ENCODE measurements at regions not wholly inside any gene's neighbourhood (a gene's known extent, or its start where the extent isn't known, plus 50 kb on each side); places are given as distances from the start of the nearest gene placed in this dataset.

DNA sequence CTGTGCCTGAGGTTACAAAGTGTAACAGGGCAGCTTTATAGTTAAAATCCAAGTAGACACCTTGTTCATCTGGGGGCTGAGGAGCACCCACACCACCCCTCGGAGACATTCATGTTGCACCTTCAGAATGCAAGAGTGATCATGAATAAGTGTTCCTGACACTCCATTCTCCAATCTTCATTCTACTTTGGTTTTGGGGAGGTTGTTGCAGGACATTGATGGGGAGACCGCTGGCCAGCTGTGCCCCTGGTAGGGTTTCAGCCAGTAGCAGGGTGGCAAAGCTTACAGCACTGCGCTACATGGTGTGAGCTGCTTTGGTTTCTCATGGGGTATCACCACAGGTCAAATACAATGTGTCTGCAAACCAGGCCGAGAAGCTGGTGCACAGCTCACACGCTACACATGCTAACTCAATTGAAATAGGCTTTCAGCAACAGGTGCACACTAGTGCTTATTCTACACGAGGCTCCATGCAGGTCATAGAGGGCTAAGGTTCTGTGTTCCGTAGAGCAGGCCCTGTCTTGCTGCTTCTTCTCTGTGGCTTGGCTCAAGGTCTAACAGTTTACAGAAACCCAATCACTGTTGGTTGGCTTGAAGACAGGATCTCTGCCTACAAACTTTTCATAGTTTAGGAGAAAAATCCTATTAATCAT is 317.4 kb upstream of the ZNF32 start:
- Histone ChIP-seq H3K27me3 (ENCODE audit: insufficient read depth, low read length, poor library complexity, severe bottlenecking) (peaks cover 69% of the 10 kb centered on the region), H3K4me3 (ENCODE audit: low read length, poor library complexity, severe bottlenecking) (no peak overlapping the region), H2AFZ (ENCODE audit: low read length) (no peak overlapping the region), H3F3A (ENCODE audit: low read depth) (no peaks in the 10 kb centered on the region), H3K36me3 (ENCODE audit: insufficient read depth, low read length) (no peaks in the 10 kb centered on the region), H3K9me3 (ENCODE audit: insufficient read depth, low read depth, low read length) (no peaks in the 10 kb centered on the region), H3K4me2 (ENCODE audit: low read depth, low read length, poor library complexity, severe bottlenecking) (no peak overlapping the region), H3K9ac (ENCODE audit: low read depth, low read length, poor library complexity, severe bottlenecking) (no peak overlapping the region), H3K9me2 (replicated peaks; ENCODE audit: low read depth, low read length) (no peaks in the 10 kb centered on the region), H3K79me2 (ENCODE audit: insufficient read depth, low read length) (no peaks in the 10 kb centered on the region), H3K4me1 (ENCODE audit: insufficient read depth, low read length, poor library complexity, severe bottlenecking) (peaks cover 7% of the 10 kb centered on the region), H4K20me1 (ENCODE audit: insufficient read depth, low read length, poor library complexity, severe bottlenecking) (no peaks in the 10 kb centered on the region)
- TF ChIP-seq EZH2phosphoT487 (IDR thresholded peaks at IDR 0.05; ENCODE audit: borderline replicate concordance): no peak
- TF ChIP-seq, protein P1, sequence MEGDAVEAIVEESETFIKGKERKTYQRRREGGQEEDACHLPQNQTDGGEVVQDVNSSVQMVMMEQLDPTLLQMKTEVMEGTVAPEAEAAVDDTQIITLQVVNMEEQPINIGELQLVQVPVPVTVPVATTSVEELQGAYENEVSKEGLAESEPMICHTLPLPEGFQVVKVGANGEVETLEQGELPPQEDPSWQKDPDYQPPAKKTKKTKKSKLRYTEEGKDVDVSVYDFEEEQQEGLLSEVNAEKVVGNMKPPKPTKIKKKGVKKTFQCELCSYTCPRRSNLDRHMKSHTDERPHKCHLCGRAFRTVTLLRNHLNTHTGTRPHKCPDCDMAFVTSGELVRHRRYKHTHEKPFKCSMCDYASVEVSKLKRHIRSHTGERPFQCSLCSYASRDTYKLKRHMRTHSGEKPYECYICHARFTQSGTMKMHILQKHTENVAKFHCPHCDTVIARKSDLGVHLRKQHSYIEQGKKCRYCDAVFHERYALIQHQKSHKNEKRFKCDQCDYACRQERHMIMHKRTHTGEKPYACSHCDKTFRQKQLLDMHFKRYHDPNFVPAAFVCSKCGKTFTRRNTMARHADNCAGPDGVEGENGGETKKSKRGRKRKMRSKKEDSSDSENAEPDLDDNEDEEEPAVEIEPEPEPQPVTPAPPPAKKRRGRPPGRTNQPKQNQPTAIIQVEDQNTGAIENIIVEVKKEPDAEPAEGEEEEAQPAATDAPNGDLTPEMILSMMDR (conservative IDR thresholded peaks at IDR 0.05; ENCODE audit: low read length): no peak

DNA sequence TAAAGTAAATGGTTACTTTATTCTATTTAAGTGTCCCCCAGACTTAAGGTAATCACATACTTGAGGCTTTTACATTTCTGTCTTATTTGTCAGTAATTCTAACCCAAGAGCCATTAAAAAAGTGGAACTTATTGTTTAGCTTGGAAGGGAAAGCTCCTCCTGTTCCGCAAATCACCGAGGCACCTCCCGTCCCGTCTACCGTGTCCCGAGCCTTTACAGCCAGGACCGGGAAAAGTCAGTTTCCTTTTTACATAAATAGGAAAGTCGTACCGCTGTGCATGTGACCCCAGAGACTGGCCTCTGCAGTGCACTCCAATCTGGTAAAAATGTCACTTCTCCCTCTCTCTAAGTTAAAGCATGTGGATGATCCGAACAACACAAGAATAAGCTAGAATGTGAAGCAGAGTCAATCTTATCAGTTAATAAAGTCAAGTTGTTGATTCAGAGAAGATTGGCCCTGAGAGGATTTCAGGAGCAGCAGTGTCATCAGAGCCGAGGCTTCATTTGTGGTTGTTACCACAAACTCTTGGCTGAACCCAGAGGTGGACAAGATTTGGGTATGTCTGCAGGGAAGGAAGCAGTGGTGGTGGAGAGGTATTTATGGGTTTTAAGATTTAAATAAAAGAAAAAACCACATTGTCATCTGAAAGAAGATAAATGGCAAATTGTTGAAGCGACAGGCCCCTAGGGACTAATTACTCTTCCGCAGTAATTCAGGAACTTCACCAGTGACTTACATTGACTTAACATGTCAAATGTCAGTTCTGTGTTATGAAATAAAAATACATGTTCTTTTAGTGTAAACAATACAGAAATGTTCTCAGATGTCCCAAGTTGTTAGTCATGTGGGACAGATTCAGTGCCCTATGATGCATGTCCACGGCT is 316.6 kb upstream of the ZNF32 start:
- Histone ChIP-seq H3K9me3 (ENCODE audit: insufficient read depth, low read depth, low read length) (no peaks in the 10 kb centered on the region), H3K9me2 (replicated peaks; ENCODE audit: low read depth, low read length) (no peaks in the 10 kb centered on the region), H3K4me3 (ENCODE audit: low read length, poor library complexity, severe bottlenecking) (no peak overlapping the region), H2AFZ (ENCODE audit: low read length) (no peak overlapping the region), H3K27me3 (ENCODE audit: insufficient read depth, low read length, poor library complexity, severe bottlenecking) (peaks cover 68% of the 10 kb centered on the region), H3K4me2 (ENCODE audit: low read depth, low read length, poor library complexity, severe bottlenecking) (no peak overlapping the region), H3K79me2 (ENCODE audit: insufficient read depth, low read length) (no peaks in the 10 kb centered on the region), H3F3A (ENCODE audit: low read depth) (no peaks in the 10 kb centered on the region), H4K20me1 (ENCODE audit: insufficient read depth, low read length, poor library complexity, severe bottlenecking) (no peaks in the 10 kb centered on the region), H3K9ac (ENCODE audit: low read depth, low read length, poor library complexity, severe bottlenecking) (no peak overlapping the region), H3K4me1 (ENCODE audit: insufficient read depth, low read length, poor library complexity, severe bottlenecking) (peaks cover 7% of the 10 kb centered on the region), H3K36me3 (ENCODE audit: insufficient read depth, low read length) (no peaks in the 10 kb centered on the region)
- TF ChIP-seq EZH2phosphoT487 (IDR thresholded peaks at IDR 0.05; ENCODE audit: borderline replicate concordance): no peak
- TF ChIP-seq, protein P1 (conservative IDR thresholded peaks at IDR 0.05; ENCODE audit: low read length): no peak

DNA sequence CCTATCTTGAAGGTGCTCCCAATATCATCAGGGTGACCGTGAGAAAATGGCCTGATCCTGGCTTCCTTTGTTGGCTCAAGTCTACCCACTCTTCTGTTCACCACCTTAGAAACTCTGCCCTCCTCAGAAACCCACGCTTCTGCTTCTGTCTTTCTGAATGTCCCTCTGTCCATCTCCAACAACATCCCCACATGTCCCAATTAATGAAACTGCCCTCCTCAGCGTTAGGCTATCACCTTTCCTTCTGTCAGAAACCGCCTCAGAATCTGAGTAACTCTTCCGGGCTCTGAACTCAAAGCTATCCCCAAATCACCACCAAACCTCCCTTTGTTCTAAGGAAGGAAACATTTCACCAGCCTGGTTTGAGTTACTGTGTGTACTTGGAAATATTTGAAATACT is 315.8 kb upstream of the ZNF32 start:
- Histone ChIP-seq H3K9me3 (ENCODE audit: insufficient read depth, low read depth, low read length) (no peaks in the 10 kb centered on the region), H3K4me1 (ENCODE audit: insufficient read depth, low read length, poor library complexity, severe bottlenecking) (peaks cover 7% of the 10 kb centered on the region), H4K20me1 (ENCODE audit: insufficient read depth, low read length, poor library complexity, severe bottlenecking) (no peaks in the 10 kb centered on the region), H3K79me2 (ENCODE audit: insufficient read depth, low read length) (no peaks in the 10 kb centered on the region), H3K4me2 (ENCODE audit: low read depth, low read length, poor library complexity, severe bottlenecking) (no peak overlapping the region), H2AFZ (ENCODE audit: low read length) (no peak overlapping the region), H3K9me2 (replicated peaks; ENCODE audit: low read depth, low read length) (no peaks in the 10 kb centered on the region), H3K36me3 (ENCODE audit: insufficient read depth, low read length) (no peaks in the 10 kb centered on the region), H3K27me3 (ENCODE audit: insufficient read depth, low read length, poor library complexity, severe bottlenecking) (peaks cover 60% of the 10 kb centered on the region), H3F3A (ENCODE audit: low read depth) (no peaks in the 10 kb centered on the region), H3K9ac (ENCODE audit: low read depth, low read length, poor library complexity, severe bottlenecking) (no peak overlapping the region), H3K4me3 (ENCODE audit: low read length, poor library complexity, severe bottlenecking) (no peak overlapping the region)
- TF ChIP-seq, protein P1 (conservative IDR thresholded peaks at IDR 0.05; ENCODE audit: low read length): no peak
- no peak for TF ChIP-seq EZH2phosphoT487 (IDR thresholded peaks at IDR 0.05; ENCODE audit: borderline replicate concordance)
